ENCODE measurements at regions not wholly inside any gene's neighbourhood (a gene's known extent, or its start where the extent isn't known, plus 50 kb on each side); places are given as distances from the start of the nearest gene placed in this dataset.

DNA sequence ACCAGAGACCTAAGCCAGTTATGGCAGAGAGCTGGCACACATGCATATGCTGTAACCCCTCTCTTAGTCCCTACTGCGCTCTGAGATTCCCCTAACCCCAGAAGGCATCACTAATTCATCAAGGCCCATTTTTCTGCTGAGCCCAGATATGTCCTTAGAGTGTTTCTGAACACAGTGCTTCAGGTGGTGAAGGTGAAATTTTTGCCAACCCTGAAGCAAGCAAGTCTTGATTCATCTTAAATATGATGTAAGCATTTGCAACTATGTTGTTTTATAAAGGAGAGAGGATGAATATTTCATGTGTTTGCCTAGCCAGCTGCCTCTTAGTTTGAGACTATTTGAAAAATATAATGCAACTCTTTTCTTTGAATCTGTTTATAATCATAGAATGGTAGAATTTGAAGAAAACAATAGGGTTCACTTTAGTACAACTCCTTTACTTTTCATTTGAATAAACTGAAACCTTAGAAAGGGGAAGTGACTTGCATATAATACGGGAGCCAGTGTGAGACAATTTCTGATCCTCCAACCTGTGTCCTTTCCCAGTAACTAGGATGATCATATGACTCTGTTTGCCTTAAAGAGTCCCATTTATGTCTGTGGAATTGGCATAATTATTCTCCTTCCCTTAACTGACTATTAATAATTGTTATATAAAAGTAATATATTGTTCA lies 194.3 kb upstream of the MTNR1B start:
- TF ChIP-seq, protein P1, sequence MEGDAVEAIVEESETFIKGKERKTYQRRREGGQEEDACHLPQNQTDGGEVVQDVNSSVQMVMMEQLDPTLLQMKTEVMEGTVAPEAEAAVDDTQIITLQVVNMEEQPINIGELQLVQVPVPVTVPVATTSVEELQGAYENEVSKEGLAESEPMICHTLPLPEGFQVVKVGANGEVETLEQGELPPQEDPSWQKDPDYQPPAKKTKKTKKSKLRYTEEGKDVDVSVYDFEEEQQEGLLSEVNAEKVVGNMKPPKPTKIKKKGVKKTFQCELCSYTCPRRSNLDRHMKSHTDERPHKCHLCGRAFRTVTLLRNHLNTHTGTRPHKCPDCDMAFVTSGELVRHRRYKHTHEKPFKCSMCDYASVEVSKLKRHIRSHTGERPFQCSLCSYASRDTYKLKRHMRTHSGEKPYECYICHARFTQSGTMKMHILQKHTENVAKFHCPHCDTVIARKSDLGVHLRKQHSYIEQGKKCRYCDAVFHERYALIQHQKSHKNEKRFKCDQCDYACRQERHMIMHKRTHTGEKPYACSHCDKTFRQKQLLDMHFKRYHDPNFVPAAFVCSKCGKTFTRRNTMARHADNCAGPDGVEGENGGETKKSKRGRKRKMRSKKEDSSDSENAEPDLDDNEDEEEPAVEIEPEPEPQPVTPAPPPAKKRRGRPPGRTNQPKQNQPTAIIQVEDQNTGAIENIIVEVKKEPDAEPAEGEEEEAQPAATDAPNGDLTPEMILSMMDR (IDR thresholded peaks at IDR 0.05; ENCODE audit: control extremely low read depth, extremely low read depth), result no peak
- Histone ChIP-seq H3K27me3 (ENCODE audit: control insufficient read depth in 3 of 3, insufficient read depth in 3 of 3, low read length in 2 of 3) (no peaks in the 10 kb centered on the region), H3K36me3 (ENCODE audit: control insufficient read depth in 4 of 4, insufficient read depth in 4 of 4, low read length in 4 of 4) (peaks cover 0 to 20% (median 0%) of the 10 kb centered on the region in 4 donors), H3K9me3 (ENCODE audit: control insufficient read depth in 4 of 4, insufficient read depth in 3 of 4, low read length in 3 of 4) (no peaks in the 10 kb centered on the region), H3K4me3 (no peak overlapping the region), H3K9ac (ENCODE audit: insufficient read depth in 1 of 2, low read length in 2 of 2) (no peak overlapping the region), H3K27ac (ENCODE audit: low read depth in 1 of 2, low read length in 1 of 2) (no peak overlapping the region), H3K4me1 (ENCODE audit: control insufficient read depth in 5 of 5, insufficient read depth in 5 of 5, low read length in 5 of 5) (peaks cover 0 to 5% (median 0%) of the 10 kb centered on the region in 5 donors)
- DNase-seq (no peak), ATAC-seq (ENCODE audit: insufficient read depth, low FRiP score) (no peak)
- 60 to 81% methylated on average over 2 of the region's 2 CpGs for WGBS, 2 donors

DNA sequence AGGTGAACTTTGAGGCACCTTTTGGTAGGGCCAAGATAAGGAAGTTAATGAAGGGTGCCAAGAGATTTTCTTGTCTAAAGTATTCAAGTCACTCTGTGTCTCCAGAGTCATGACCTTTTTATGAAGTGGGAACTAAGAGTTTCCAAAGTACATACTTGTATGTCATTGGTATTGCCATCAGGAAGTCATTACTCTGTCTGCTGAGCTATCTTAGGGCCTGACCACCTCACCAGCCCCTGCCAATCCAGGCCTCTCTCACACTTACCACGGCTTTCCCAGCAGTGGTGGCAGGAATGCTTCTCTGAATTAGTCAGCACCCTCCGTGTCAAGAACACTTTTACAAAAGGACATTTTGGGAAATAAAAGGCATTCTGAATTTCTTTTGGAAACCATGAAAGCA lies 192.8 kb upstream of the MTNR1B start:
- WGBS, 2 donors, result 44 to 70% methylated on average over 2 of the region's 2 CpGs
- Histone ChIP-seq H3K36me3 (ENCODE audit: control insufficient read depth in 4 of 4, insufficient read depth in 4 of 4, low read length in 4 of 4) (peaks cover 0 to 25% (median 0%) of the 10 kb centered on the region in 4 donors), H3K9me3 (ENCODE audit: control insufficient read depth in 4 of 4, insufficient read depth in 3 of 4, low read length in 3 of 4) (no peaks in the 10 kb centered on the region), H3K27me3 (ENCODE audit: control insufficient read depth in 3 of 3, insufficient read depth in 3 of 3, low read length in 2 of 3) (no peaks in the 10 kb centered on the region), H3K4me3 (no peak overlapping the region), H3K27ac (ENCODE audit: low read depth in 1 of 2, low read length in 1 of 2) (no peak overlapping the region), H3K9ac (ENCODE audit: insufficient read depth in 1 of 2, low read length in 2 of 2) (no peak overlapping the region), H3K4me1 (ENCODE audit: control insufficient read depth in 5 of 5, insufficient read depth in 5 of 5, low read length in 5 of 5) (peaks cover 0 to 5% (median 0%) of the 10 kb centered on the region in 5 donors)
- TF ChIP-seq, protein P1 (IDR thresholded peaks at IDR 0.05; ENCODE audit: control extremely low read depth, extremely low read depth), result no peak
- DNase-seq, result peak in 2 of 3 donors; percentile 24 to 25
- peak; percentile 58 for ATAC-seq (ENCODE audit: insufficient read depth, low FRiP score)

DNA sequence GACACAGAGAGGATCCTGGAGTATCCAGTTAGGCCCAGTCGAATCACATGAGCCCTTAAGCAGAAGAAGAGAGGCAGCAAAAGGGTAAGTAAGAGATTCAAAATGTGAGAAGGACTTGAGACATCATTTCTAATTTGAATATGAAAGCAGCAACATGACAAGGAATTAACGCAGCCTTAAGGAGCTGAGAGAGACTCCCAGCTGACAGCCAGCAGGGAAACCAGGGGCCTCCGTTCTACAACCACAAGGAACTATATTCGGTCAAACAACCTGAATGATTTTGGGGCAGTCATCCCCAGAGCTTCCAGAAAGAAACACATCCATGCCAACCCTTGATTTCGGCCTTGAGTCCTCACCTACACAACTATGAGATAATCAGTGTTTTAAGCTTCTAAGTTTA lies 189.7 kb upstream of the MTNR1B start:
- H3K4me1 ChIP-seq (ENCODE audit: control insufficient read depth in 5 of 5, insufficient read depth in 5 of 5, low read length in 5 of 5), result peaks cover 0 to 5% (median 0%) of the 10 kb centered on the region in 5 donors
- H3K9me3 ChIP-seq (ENCODE audit: control insufficient read depth in 4 of 4, insufficient read depth in 3 of 4, low read length in 3 of 4), result no peaks in the 10 kb centered on the region
- H3K9ac ChIP-seq (ENCODE audit: insufficient read depth in 1 of 2, low read length in 2 of 2), result no peak overlapping the region
- ATAC-seq (ENCODE audit: insufficient read depth, low FRiP score) (no peak), DNase-seq (no peak)
- no peak overlapping the region for H3K27ac ChIP-seq (ENCODE audit: low read depth in 1 of 2, low read length in 1 of 2)
- H3K27me3 ChIP-seq (ENCODE audit: control insufficient read depth in 3 of 3, insufficient read depth in 3 of 3, low read length in 2 of 3), result no peaks in the 10 kb centered on the region
- peaks cover 0 to 22% (median 0%) of the 10 kb centered on the region in 4 donors for H3K36me3 ChIP-seq (ENCODE audit: control insufficient read depth in 4 of 4, insufficient read depth in 4 of 4, low read length in 4 of 4)
- WGBS, 2 donors, result 92 to 94% methylated on average over 5 of the region's 5 CpGs
- H3K4me3 ChIP-seq, result no peak overlapping the region
- TF ChIP-seq, protein P1 (IDR thresholded peaks at IDR 0.05; ENCODE audit: control extremely low read depth, extremely low read depth), result no peak

Measured in lung (tissue), 11 donors.